Muscle layer of duodenum (tissue), 2 donors: ENCODE measurements at regions not wholly inside any gene's neighbourhood (a gene's known extent, or its start where the extent isn't known, plus 50 kb on each side); places are given as distances from the start of the nearest gene placed in this dataset.
"Not testable (repeated sequence)": the region's sequence is repeated elsewhere in the genome, so short reads cannot be mapped to it uniquely, and the experiment has no call there.

Experiments used
- H3K27ac ChIP-seq: one replicate; pipeline ENCODE4 v1.7.0; 2013; ENCODE audit warnings: mild to moderate bottlenecking, low read length
- H3K27me3 ChIP-seq: one replicate; pipeline ENCODE4 v1.7.0; 2013; ENCODE audit warnings: low read depth, mild to moderate bottlenecking, control low read depth, low read length
- H3K36me3 ChIP-seq, 2 donors: one replicate each; pipeline ENCODE4 v1.7.0; 2013; ENCODE audit warnings: low read length in 2 of 2, control low read depth in 1 of 2, mild to moderate bottlenecking in 1 of 2; ENCODE audit not compliant: insufficient read depth in 2 of 2, control insufficient read depth in 1 of 2
- H3K4me1 ChIP-seq, 2 donors: one replicate each; pipeline ENCODE4 v1.7.0; 2013; ENCODE audit warnings: low read length in 2 of 2, mild to moderate bottlenecking in 2 of 2, control low read depth in 1 of 2, moderate library complexity in 1 of 2; ENCODE audit not compliant: insufficient read depth in 2 of 2, control insufficient read depth in 1 of 2
- H3K4me3 ChIP-seq, 2 donors: one replicate each; pipeline ENCODE4 v1.7.0; 2013; ENCODE audit warnings: low read length in 2 of 2, low read depth in 1 of 2, mild to moderate bottlenecking in 1 of 2
- H3K9me3 ChIP-seq, 2 donors: one replicate each; pipeline ENCODE4 v1.7.0; 2013; ENCODE audit warnings: low read length in 2 of 2, control low read depth in 1 of 2, mild to moderate bottlenecking in 1 of 2; ENCODE audit not compliant: control insufficient read depth in 1 of 2
- donor health status: healthy.

DNA sequence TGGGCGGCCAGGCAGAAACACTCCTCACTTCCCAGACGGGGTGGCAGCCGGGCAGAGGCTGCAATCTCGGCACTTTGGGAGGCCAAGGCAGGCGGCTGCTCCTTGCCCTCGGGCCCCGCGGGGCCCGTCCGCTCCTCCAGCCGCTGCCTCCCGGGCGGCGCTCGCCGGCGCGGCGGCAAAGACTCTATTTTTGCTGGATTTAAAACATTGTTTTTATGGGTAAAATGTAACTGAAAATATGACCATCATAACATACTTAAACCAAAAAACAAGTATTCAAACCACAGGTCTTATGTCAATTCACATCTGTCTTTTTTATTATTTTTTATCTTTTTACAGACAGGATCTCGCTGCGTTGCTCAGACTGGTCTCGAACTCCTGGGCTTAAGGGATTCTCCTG lies 65.9 kb upstream of the SLC35C1 start:
- not testable (repeated sequence) for H3K27me3 ChIP-seq, H3K36me3 ChIP-seq, H3K4me1 ChIP-seq, H3K4me3 ChIP-seq, H3K9me3 ChIP-seq, H3K27ac ChIP-seq

DNA sequence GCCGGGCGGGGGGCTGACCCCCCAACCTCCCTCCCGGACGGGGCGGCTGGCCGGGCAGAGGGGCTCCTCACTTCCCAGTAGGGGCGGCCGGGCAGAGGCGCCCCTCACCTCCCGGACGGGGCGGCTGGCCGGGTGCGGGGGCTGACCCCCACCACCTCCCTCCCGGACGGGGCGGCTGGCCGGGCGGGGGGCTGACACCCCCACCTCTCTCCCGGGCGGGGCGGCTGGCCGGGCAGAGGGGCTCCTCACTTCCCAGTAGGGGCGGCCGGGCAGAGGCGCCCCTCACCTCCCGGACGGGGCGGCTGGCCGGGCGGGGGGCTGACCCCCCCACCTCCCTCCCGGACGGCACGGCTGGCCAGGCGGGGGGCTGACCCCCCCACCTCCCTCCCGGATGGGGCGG lies 66.8 kb upstream of the SLC35C1 start:
- not testable (repeated sequence) for H3K9me3 ChIP-seq, H3K27ac ChIP-seq, H3K4me1 ChIP-seq, H3K36me3 ChIP-seq, H3K4me3 ChIP-seq, H3K27me3 ChIP-seq

GRCh38 chr11:45737056-45737455 lies 67.9 kb upstream of the SLC35C1 start:
- H3K4me1 ChIP-seq: no peaks in the 10 kb centered on the region
- H3K27me3 ChIP-seq: no peaks in the 10 kb centered on the region
- H3K27ac ChIP-seq: no peak overlapping the region
- no peaks in the 10 kb centered on the region for H3K9me3 ChIP-seq
- H3K4me3 ChIP-seq: no peak overlapping the region
- no peaks in the 10 kb centered on the region for H3K36me3 ChIP-seq

- Histone ChIP-seq H3K9me3 (no peaks in the 10 kb centered on the region), H3K4me1 (no peaks in the 10 kb centered on the region), H3K27ac (no peak overlapping the region), H3K4me3 (no peak overlapping the region), H3K36me3 (no peaks in the 10 kb centered on the region), H3K27me3 (no peaks in the 10 kb centered on the region)
These were observed 68.5 kb upstream of the SLC35C1 start for GRCh38 chr11:45736424-45736823.

- no peak overlapping the region for H3K4me3 ChIP-seq
- no peak overlapping the region for H3K27ac ChIP-seq
- H3K27me3 ChIP-seq: no peaks in the 10 kb centered on the region
- no peaks in the 10 kb centered on the region for H3K36me3 ChIP-seq
- no peaks in the 10 kb centered on the region for H3K4me1 ChIP-seq
- no peaks in the 10 kb centered on the region for H3K9me3 ChIP-seq
These were observed 67.8 kb upstream of the CHST1 start for GRCh38 chr11:45733176-45733575.

- Histone ChIP-seq H3K4me1 (no peaks in the 10 kb centered on the region), H3K9me3 (no peaks in the 10 kb centered on the region), H3K27ac (no peak overlapping the region), H3K27me3 (no peaks in the 10 kb centered on the region), H3K36me3 (no peaks in the 10 kb centered on the region), H3K4me3 (no peak overlapping the region)
These were observed 66.9 kb upstream of the CHST1 start for GRCh38 chr11:45732343-45732742.

- H3K9me3 ChIP-seq, H3K4me3 ChIP-seq, H3K36me3 ChIP-seq, H3K27ac ChIP-seq, H3K4me1 ChIP-seq, H3K27me3 ChIP-seq: not testable (repeated sequence)
These were observed 65.7 kb upstream of the CHST1 start for GRCh38 chr11:45731171-45731570.

DNA sequence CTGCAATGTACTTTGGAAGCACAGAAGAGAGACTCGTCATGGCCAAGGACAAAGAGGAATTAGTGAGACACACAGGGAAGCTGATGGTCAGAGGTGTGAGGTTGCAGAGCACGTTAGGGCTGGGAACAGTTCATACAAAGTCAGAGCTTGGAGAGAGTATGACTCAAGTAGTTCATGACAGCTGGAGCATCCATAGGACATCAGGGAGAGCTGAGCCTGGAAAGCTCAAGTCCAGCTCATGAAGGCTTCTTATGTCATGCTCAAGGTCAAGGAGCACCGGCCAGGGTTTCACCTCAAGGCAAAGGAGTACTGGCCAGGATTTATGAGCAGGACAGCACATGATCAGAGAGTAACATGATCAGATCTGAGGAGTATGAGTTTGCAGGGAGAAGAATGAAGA lies 64.6 kb upstream of the CHST1 start:
- H3K4me3 ChIP-seq: no peak overlapping the region
- H3K4me1 ChIP-seq: no peaks in the 10 kb centered on the region

DNA sequence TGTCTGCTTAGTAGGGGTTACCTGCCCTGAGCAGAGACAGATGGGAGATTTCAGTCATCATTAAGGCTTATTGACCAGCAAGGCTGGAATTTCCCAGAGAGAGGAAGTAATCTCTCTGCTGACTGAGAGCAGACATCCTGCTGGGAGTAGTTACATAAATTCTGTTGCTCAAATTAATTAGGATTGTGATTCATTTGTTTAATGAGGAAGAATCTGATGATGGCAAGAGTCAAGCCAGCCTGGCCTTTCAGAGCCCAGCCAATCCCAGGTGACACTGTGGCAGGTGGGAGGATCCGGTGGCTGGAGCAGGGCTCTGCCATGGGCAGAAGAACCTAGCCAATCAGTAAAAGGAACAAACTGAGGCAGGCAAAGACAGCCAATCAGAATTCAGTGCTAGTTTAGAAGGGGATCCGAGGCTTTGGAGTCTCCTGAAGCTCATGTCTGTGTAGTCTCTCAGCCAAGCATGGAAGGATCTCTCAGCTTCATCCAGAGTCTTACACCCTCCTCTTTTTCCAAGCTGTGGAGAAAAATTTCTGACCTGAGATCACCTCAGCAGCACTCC lies 61.2 kb upstream of the CHST1 start:
- Histone ChIP-seq H3K4me3 (no peak overlapping the region), H3K4me1 (no peaks in the 10 kb centered on the region), H3K36me3 (no peaks in the 10 kb centered on the region), H3K27ac (no peak overlapping the region), H3K9me3 (no peaks in the 10 kb centered on the region), H3K27me3 (no peaks in the 10 kb centered on the region)

More for the DNA sequence above, 64.6 kb upstream of the CHST1 start:
- no peaks in the 10 kb centered on the region for H3K9me3 ChIP-seq
- no peak overlapping the region for H3K27ac ChIP-seq
- H3K27me3 ChIP-seq: no peaks in the 10 kb centered on the region
- H3K36me3 ChIP-seq: no peaks in the 10 kb centered on the region

DNA sequence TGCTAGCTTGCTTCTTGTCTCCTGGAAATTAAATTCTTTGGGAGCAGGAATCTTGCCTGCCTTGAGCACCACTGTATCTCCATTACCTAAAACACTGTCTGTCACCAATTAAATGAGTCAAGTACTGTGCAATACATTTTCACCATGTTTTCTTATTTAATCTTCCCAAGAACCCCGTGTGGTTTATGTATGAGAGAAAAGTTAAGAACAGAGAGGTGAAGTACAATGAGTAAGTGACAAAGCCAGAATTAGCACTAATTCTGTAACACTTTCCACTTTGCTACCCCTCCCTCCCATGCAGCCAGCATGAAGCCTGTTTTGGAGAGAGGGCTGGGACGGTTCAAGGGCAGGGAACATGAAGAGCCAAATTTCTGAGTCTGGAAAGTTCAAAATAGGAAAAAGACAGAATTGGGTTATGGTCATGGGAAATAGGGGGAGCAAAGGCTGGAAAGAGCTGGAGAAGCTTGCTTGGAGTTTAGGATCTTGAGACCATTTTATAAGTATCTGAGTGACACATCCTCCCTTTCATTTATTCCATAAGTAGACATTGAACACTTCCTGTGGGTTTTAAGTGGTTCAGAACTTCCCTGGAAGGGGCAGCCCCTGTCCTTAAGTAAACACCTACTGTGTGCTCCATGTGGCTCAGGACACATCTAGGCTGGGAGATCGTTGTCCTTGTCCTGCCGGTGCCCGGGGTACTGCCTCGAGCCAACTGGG lies 60.5 kb upstream of the CHST1 start:
- H3K27ac ChIP-seq: no peak overlapping the region
- H3K36me3 ChIP-seq: no peaks in the 10 kb centered on the region
- H3K27me3 ChIP-seq: no peaks in the 10 kb centered on the region
- no peaks in the 10 kb centered on the region for H3K9me3 ChIP-seq
- H3K4me1 ChIP-seq: no peaks in the 10 kb centered on the region
- no peak overlapping the region for H3K4me3 ChIP-seq

DNA sequence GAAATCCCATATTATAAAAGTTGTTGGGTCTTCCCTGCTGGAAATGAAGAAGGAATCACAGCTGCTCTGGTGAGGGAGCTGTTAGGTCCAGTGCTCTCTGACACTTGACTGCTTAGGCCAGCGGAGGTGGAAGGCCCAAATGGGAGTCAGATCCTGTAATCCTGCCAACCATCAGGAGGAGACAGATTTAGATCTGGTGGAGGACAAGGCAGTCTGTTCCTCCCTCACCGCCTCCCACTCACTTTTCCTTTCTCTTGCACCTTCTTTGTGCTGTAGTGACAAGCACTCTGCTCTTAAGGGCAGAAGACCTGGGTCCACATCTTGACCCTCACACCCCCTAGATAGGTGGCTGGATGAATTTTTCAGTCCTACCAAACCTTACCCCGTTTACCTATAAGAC lies 59.7 kb upstream of the CHST1 start:
- H3K9me3 ChIP-seq: no peaks in the 10 kb centered on the region
- H3K4me1 ChIP-seq: no peaks in the 10 kb centered on the region
- no peak overlapping the region for H3K4me3 ChIP-seq
- H3K36me3 ChIP-seq: no peaks in the 10 kb centered on the region
- no peaks in the 10 kb centered on the region for H3K27me3 ChIP-seq
- H3K27ac ChIP-seq: no peak overlapping the region

GRCh38 chr11:45724153-45724552 lies 58.7 kb upstream of the CHST1 start:
- no peaks in the 10 kb centered on the region for H3K4me1 ChIP-seq
- no peak overlapping the region for H3K27ac ChIP-seq
- no peaks in the 10 kb centered on the region for H3K9me3 ChIP-seq
- no peaks in the 10 kb centered on the region for H3K36me3 ChIP-seq
- H3K4me3 ChIP-seq: no peak overlapping the region
- H3K27me3 ChIP-seq: no peaks in the 10 kb centered on the region
